Sigmoid colon (tissue), 6 donors: ENCODE measurements at regions not wholly inside any gene's neighbourhood (a gene's known extent, or its start where the extent isn't known, plus 50 kb on each side); places are given as distances from the start of the nearest gene placed in this dataset.

Experiments
- DNase-seq: peaks from one replicate; pipeline ENCODE4 v3.0.0-alpha.2; 2019
- H3K27ac ChIP-seq, 4 donors: fragments of 200-600 bp; sonication (generic); one replicate each; pipeline ENCODE4 v1.5.1; 2016 to 2019; ENCODE audit warnings: mild to moderate bottlenecking in 1 of 4
- H3K27me3 ChIP-seq, 3 donors: fragments of 200-600 bp; sonication (generic); one replicate each; pipeline ENCODE4 v1.5.1; 2019; ENCODE audit warnings: mild to moderate bottlenecking in 1 of 3
- H3K36me3 ChIP-seq, 4 donors: fragments of 200-600 bp; sonication (generic); one replicate each; pipeline ENCODE4 v1.5.1; 2016 to 2019
- H3K4me1 ChIP-seq, 4 donors: fragments of 200-600 bp; sonication (generic); one replicate each; pipeline ENCODE4 v1.5.1; 2017 to 2019
- H3K4me3 ChIP-seq, 4 donors: fragments of 200-600 bp; sonication (generic); one replicate each; pipeline ENCODE4 v1.5.1; 2017 to 2019; ENCODE audit warnings: mild to moderate bottlenecking in 2 of 4, moderate library complexity in 1 of 4
- H3K9me3 ChIP-seq, 4 donors: fragments of 200-600 bp in 3 of 4; sonication (generic) in 3 of 4; one replicate each; pipeline versions ENCODE4 v1.5.1 to v1.6.1; 2013 to 2019
- CTCF ChIP-seq, 4 experiments: fragments of 450-650 bp in 3 of 4; fragments of 200-600 bp in 1 of 4; IDR thresholded peaks; one replicate each; pipeline ENCODE4 v1.5.1; 2016 to 2019; ENCODE audit warnings: antibody characterized with exemption in 4 of 4, mild to moderate bottlenecking in 3 of 4, moderate library complexity in 2 of 4
- EP300 ChIP-seq, 4 donors: sonication (generic); formaldehyde crosslinking; IDR thresholded peaks; one replicate each; pipeline ENCODE4 v1.6.1; 2017; ENCODE audit warnings: antibody characterized with exemption in 4 of 4
- POLR2A ChIP-seq, 2 donors: fragments of 450-650 bp; IDR thresholded peaks; one replicate each; pipeline ENCODE4 v1.6.1; 2016; ENCODE audit warnings: antibody characterized with exemption in 2 of 2, mild to moderate bottlenecking in 2 of 2, moderate library complexity in 2 of 2
- POLR2AphosphoS5 ChIP-seq, 4 donors: sonication (generic); formaldehyde crosslinking; IDR thresholded peaks; one replicate each; pipeline ENCODE4 v1.6.1; 2017; ENCODE audit warnings: antibody characterized with exemption in 4 of 4
- WGBS, 2 donors: extraction: QIAGEN DNeasy Blood & Tissue Kit; methylation state at CpG; one replicate each; pipeline ENCODE4 v1.1.7; 2013; 5-methylcytosine and 5-hydroxymethylcytosine counted together
- intact Hi-C: fragments of 100-400 bp; cut with DNase I; formaldehyde crosslinking; loops from one replicate; pipeline ENCODE4 v1.15.1; 2023
- donor health status: healthy with polysubstance abuse.
- donor health status: healthy.

DNA sequence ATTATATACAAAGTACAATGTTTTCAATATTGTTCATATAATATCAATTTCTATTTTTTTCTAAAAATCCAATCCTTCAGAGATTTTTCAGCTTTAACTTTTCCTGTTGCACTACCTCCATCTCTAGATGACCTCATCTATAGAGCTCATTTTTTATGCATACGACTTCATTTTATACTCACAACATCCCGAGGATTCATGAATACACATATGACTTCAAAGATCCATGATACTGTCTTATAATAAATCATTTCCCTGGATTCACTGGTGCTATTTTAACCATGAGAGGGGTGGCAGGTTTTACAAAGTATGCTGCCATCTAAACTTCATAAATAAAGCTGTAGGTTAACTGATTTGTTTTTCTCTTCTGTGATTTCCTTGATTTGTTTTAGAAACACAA is 694.6 kb downstream of the EPHA4 start:
- H3K36me3 ChIP-seq, result no peaks in the 10 kb centered on the region
- no peaks in the 10 kb centered on the region for H3K9me3 ChIP-seq
- H3K27me3 ChIP-seq, result no peaks in the 10 kb centered on the region
- no peak overlapping the region for H3K27ac ChIP-seq
- TF ChIP-seq CTCF (IDR thresholded peaks at IDR 0.05) (no peak), EP300 (IDR thresholded peaks at IDR 0.05) (no peak), POLR2AphosphoS5 (IDR thresholded peaks at IDR 0.05) (no peak)
- 89 to 92% methylated on average over 2 of the region's 2 CpGs for WGBS, 2 donors
- no peaks in the 10 kb centered on the region for H3K4me1 ChIP-seq
- intact Hi-C loops, result no loop called here
- H3K4me3 ChIP-seq, result no peak overlapping the region
- DNase-seq, result no peak

DNA sequence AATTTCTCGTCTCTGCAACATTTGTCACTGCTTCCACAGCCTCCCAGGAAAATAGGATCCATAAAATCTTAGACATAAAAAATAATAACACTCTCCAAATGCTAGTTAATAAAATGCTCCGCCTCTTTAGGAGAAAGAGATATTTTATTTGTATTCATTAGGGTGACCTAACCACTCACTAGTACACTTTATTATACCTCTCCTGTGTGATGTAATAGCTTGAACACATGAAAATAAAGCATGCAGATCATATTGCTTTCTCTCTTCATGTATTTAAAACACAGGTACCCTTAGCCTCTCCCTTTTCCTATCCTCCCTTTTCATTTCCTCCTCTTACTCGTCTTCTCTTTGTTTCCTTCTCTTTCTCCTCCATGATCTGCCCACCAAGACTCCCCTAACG is 694.2 kb downstream of the EPHA4 start:
- no peaks in the 10 kb centered on the region for H3K4me1 ChIP-seq
- no peaks in the 10 kb centered on the region for H3K9me3 ChIP-seq
- 83 to 84% methylated on average over 4 of the region's 4 CpGs for WGBS, 2 donors
- H3K36me3 ChIP-seq, result no peaks in the 10 kb centered on the region
- intact Hi-C loops, result no loop called here
- TF ChIP-seq CTCF (IDR thresholded peaks at IDR 0.05) (no peak), POLR2AphosphoS5 (IDR thresholded peaks at IDR 0.05) (no peak), EP300 (IDR thresholded peaks at IDR 0.05) (no peak), POLR2A (IDR thresholded peaks at IDR 0.05) (no peak)
- no peak for DNase-seq
- no peak overlapping the region for H3K27ac ChIP-seq
- H3K27me3 ChIP-seq, result no peaks in the 10 kb centered on the region
- no peak overlapping the region for H3K4me3 ChIP-seq

- Histone ChIP-seq H3K9me3 (no peaks in the 10 kb centered on the region), H3K36me3 (no peaks in the 10 kb centered on the region), H3K27me3 (no peaks in the 10 kb centered on the region), H3K4me3 (no peak overlapping the region), H3K27ac (no peak overlapping the region), H3K4me1 (no peaks in the 10 kb centered on the region)
- intact Hi-C loops, result no loop called here
- TF ChIP-seq POLR2AphosphoS5 (IDR thresholded peaks at IDR 0.05) (no peak), EP300 (IDR thresholded peaks at IDR 0.05) (no peak), POLR2A (IDR thresholded peaks at IDR 0.05) (no peak)
- 67 to 81% methylated on average over 3 of the region's 3 CpGs for whole genome bisulfite sequencing, 2 donors
- no peak for DNase-seq
Measured at GRCh38 chr2:220880623-220881596, 691.2 kb downstream of the EPHA4 start.

- intact Hi-C loops, result no loop called here
- H3K36me3 ChIP-seq, result no peaks in the 10 kb centered on the region
- no peaks in the 10 kb centered on the region for H3K4me1 ChIP-seq
- H3K27ac ChIP-seq, result no peak overlapping the region
- DNase-seq, result no peak
- H3K27me3 ChIP-seq, result no peaks in the 10 kb centered on the region
- TF ChIP-seq EP300 (IDR thresholded peaks at IDR 0.05), result no peak
- no peaks in the 10 kb centered on the region for H3K9me3 ChIP-seq
- H3K4me3 ChIP-seq, result no peak overlapping the region
Measured at GRCh38 chr2:220882507-220882906, 689.6 kb downstream of the EPHA4 start.

GRCh38 chr2:220885593-220885992 is 686.5 kb downstream of the EPHA4 start:
- H3K4me3 ChIP-seq, result no peak overlapping the region
- no peak overlapping the region for H3K27ac ChIP-seq
- H3K4me1 ChIP-seq, result no peaks in the 10 kb centered on the region
- DNase-seq, result no peak
- H3K36me3 ChIP-seq, result no peaks in the 10 kb centered on the region
- no peaks in the 10 kb centered on the region for H3K27me3 ChIP-seq
- H3K9me3 ChIP-seq, result no peaks in the 10 kb centered on the region
- TF ChIP-seq POLR2AphosphoS5 (IDR thresholded peaks at IDR 0.05) (no peak), POLR2A (IDR thresholded peaks at IDR 0.05) (no peak), CTCF (IDR thresholded peaks at IDR 0.05) (no peak), EP300 (IDR thresholded peaks at IDR 0.05) (no peak)
- 68 to 80% methylated on average over 4 of the region's 4 CpGs for WGBS, 2 donors
- intact Hi-C loops, result no loop called here
